GM19463 (cell line): ENCODE measurements at regions not wholly inside any gene's neighbourhood (a gene's known extent, or its start where the extent isn't known, plus 50 kb on each side); places are given as distances from the start of the nearest gene placed in this dataset.
"Not testable (repeated sequence)": the region's sequence is repeated elsewhere in the genome, so short reads cannot be mapped to it uniquely, and the experiment has no call there.

Experiments used
- ATAC-seq: cut with Tn5 transposase; IDR thresholded peaks from one replicate; pipeline ENCODE4 v1.9.1; 2021; ENCODE audit warnings: mild to moderate bottlenecking, moderate library complexity; ENCODE audit not compliant: unreplicated experiment

GRCh38 chr15:36039996-36040572, 494.1 kb upstream of the DPH6 start:
- no peak for ATAC-seq

- ATAC-seq: not testable (repeated sequence)
Observed at GRCh38 chr15:36047018-36047716, 501.2 kb upstream of the DPH6 start.

- ATAC-seq: no peak
Observed at GRCh38 chr15:36050899-36051298, 504.9 kb upstream of the DPH6 start.

- not testable (repeated sequence) for ATAC-seq
Observed at GRCh38 chr15:36052641-36053040, 506.7 kb upstream of the DPH6 start.

- ATAC-seq: no peak
Observed at GRCh38 chr15:36053746-36054145, 507.8 kb upstream of the DPH6 start.

- ATAC-seq: no peak
Observed at GRCh38 chr15:36059596-36059995, 513.6 kb upstream of the DPH6 start.

- ATAC-seq: no peak
Observed at GRCh38 chr15:36062357-36062756, 516.4 kb upstream of the DPH6 start.

GRCh38 chr15:36066757-36067156, 512.7 kb upstream of the CDIN1 start:
- ATAC-seq: no peak

GRCh38 chr15:36067483-36068274, 511.7 kb upstream of the CDIN1 start:
- no peak for ATAC-seq

- ATAC-seq: no peak
Observed at GRCh38 chr15:36075333-36075732, 504.1 kb upstream of the CDIN1 start.

- no peak for ATAC-seq
Observed at GRCh38 chr15:36079021-36079420, 500.4 kb upstream of the CDIN1 start.

- no peak for ATAC-seq
Observed at GRCh38 chr15:36080759-36081158, 498.7 kb upstream of the CDIN1 start.

GRCh38 chr15:36090286-36090946, 489.0 kb upstream of the CDIN1 start:
- ATAC-seq: no peak

- no peak for ATAC-seq
Observed at GRCh38 chr15:36106640-36107335, 472.6 kb upstream of the CDIN1 start.

- ATAC-seq: no peak
Observed at GRCh38 chr15:36108541-36108940, 470.9 kb upstream of the CDIN1 start.

- ATAC-seq: no peak
Observed at GRCh38 chr15:36109943-36110658, 469.3 kb upstream of the CDIN1 start.

GRCh38 chr15:36110659-36110993, 468.8 kb upstream of the CDIN1 start:
- no peak for ATAC-seq

GRCh38 chr15:36117296-36117787, 462.1 kb upstream of the CDIN1 start:
- ATAC-seq: no peak

- no peak for ATAC-seq
Observed at GRCh38 chr15:36126194-36126593, 453.2 kb upstream of the CDIN1 start.

GRCh38 chr15:36130641-36131310, 448.6 kb upstream of the CDIN1 start:
- no peak for ATAC-seq
